GM12865 (cell line): ENCODE measurements at regions not wholly inside any gene's neighbourhood (a gene's known extent, or its start where the extent isn't known, plus 50 kb on each side); places are given as distances from the start of the nearest gene placed in this dataset.

Experiments
- DNase-seq: peaks from one replicate; pipeline ENCODE4 v3.0.0; 2010; ENCODE audit warnings: low read depth
- H3K4me3 ChIP-seq: 2 replicates; pipeline ENCODE4 v1.5.1; 2011; ENCODE audit warnings: mild to moderate bottlenecking, low read depth, low read length, control low read depth
- CTCF ChIP-seq: IDR thresholded peaks from 2 replicates; pipeline ENCODE4 v1.5.1; 2011; ENCODE audit warnings: low read length, control low read depth, low read depth, inconsistent platforms; ENCODE audit not compliant: insufficient read depth; ENCODE audit errors: missing control alignments

DNA sequence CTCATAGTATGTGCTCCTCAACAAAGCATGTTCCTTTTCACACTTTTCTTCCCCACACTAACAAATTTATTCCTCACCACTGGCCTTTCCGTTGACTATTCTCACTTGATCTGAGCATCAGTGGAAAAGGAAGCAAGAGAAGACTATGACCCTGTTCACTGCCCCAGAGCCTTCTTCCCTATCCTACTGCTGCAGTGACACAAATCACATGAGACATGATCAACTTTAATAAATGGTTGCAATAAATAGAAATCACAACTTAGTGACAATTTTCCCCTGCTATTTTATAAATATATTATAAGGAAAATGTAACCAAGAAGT lies 438.7 kb upstream of the SOX9 start:
- no peak for TF ChIP-seq CTCF
- no peak for DNase-seq
- H3K4me3 ChIP-seq: no peak overlapping the region

GRCh38 chr17:71689782-71690181 lies 431.0 kb upstream of the SOX9 start:
- no peak overlapping the region for H3K4me3 ChIP-seq
- DNase-seq: no peak
- no peak for TF ChIP-seq CTCF

- no peak for DNase-seq
- H3K4me3 ChIP-seq: no peak overlapping the region
- no peak for TF ChIP-seq CTCF
These were observed 420.9 kb upstream of the SOX9 start for GRCh38 chr17:71699907-71700306.

DNA sequence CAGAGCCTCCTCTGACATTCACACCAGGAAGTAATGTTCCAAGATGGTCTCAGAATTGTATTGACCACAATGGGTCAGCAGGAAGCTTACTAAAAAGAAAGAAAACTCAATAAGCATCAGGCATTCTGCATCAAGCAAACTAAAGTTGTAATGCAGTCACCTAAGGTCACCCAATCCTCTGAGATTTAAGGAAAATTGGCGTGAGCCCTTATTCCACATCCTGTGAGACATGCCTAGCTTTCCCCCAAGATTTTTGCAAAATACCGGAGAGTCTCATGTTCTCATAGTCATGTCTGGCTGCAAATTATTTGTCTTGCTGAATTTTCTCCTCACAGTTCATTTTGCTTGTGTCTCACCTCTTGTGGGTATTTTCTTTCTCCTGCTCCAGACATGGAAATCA lies 417.1 kb upstream of the SOX9 start:
- no peak for TF ChIP-seq CTCF
- no peak for DNase-seq
- H3K4me3 ChIP-seq: no peak overlapping the region

DNA sequence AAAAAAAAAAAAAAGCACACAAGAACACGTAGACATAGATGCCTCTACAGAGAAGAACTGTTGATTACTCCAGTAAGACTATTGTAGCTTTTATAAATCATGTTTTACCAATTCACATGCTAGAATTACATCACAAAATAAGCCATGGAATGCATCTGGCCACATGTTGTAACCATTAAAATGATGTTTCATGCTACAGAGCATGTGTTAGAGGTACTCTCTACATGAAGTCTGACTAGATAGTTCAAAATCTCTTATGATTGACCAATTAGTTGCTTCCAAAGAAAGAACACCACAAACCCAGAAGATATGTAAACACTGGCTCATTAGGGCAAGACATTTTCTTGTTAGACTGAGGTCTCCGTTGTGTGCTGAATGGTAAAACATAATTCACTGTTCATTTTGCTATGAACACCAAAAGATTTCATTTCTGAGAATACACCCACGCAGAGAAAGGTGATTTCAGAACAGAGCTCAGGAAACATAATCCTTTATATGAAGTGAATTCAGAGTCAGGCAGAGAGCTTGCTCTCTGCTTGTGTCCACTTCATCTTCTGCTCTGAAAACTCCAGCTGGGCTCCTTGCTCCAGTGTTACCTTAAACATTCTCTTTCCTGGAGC lies 411.4 kb upstream of the SOX9 start:
- no peak overlapping the region for H3K4me3 ChIP-seq
- no peak for TF ChIP-seq CTCF
- no peak for DNase-seq

- no peak for DNase-seq
- no peak overlapping the region for H3K4me3 ChIP-seq
- TF ChIP-seq CTCF: no peak
These were observed 410.9 kb upstream of the SOX9 start for GRCh38 chr17:71709946-71710345.

DNA sequence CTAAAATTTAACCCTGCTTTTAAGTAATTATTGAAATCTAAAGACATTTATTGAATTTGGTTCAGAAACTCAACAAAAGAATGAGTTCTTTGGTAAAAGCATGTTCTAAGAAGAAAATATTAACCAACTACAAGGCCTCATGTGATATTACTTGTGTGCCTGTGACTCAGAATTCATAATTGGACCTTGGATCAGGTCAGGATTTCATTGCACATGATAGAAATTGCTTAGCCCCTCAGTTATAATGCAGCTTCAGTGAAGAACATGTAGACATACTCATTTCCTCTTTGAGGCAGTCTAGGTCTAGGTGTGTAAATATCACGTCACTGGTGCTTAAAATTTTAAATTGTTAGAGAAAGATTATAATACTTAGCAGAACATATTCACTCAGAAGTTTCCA lies 410.0 kb upstream of the SOX9 start:
- H3K4me3 ChIP-seq: no peak overlapping the region
- no peak for TF ChIP-seq CTCF
- no peak for DNase-seq
